GM20000 (cell line): ENCODE measurements at regions not wholly inside any gene's neighbourhood (a gene's known extent, or its start where the extent isn't known, plus 50 kb on each side); places are given as distances from the start of the nearest gene placed in this dataset.

Experiments used
- DNase-seq: peaks from one replicate; pipeline ENCODE4 v3.0.0; 2012; ENCODE audit warnings: low spot score
- CTCF ChIP-seq: IDR thresholded peaks from 2 replicates; pipeline ENCODE4 v1.5.1; 2012; ENCODE audit warnings: mild to moderate bottlenecking, control low read depth; ENCODE audit errors: extremely low read depth, missing control alignments

GRCh38 chr17:72342627-72343527 is 222.1 kb downstream of the SOX9 start:
- no peak for TF ChIP-seq CTCF
- DNase-seq: no peak

GRCh38 chr17:72343911-72344310 is 223.1 kb downstream of the SOX9 start:
- DNase-seq: no peak
- no peak for TF ChIP-seq CTCF

- no peak for TF ChIP-seq CTCF
- no peak for DNase-seq
Observed at GRCh38 chr17:72344613-72345012, 223.8 kb downstream of the SOX9 start.

- TF ChIP-seq CTCF: no peak
Observed at GRCh38 chr17:72345088-72345487, 224.3 kb downstream of the SOX9 start.

GRCh38 chr17:72345536-72345935 is 224.7 kb downstream of the SOX9 start:
- no peak for DNase-seq
- TF ChIP-seq CTCF: no peak

More at GRCh38 chr17:72345088-72345487, 224.3 kb downstream of the SOX9 start:
- no peak for DNase-seq

- no peak for TF ChIP-seq CTCF
- no peak for DNase-seq
Observed at GRCh38 chr17:72346306-72346705, 225.5 kb downstream of the SOX9 start.

GRCh38 chr17:72349011-72349410 is 228.2 kb downstream of the SOX9 start:
- no peak for DNase-seq
- TF ChIP-seq CTCF: no peak
